ENCODE measurements at regions not wholly inside any gene's neighbourhood (a gene's known extent, or its start where the extent isn't known, plus 50 kb on each side); places are given as distances from the start of the nearest gene placed in this dataset.

DNA sequence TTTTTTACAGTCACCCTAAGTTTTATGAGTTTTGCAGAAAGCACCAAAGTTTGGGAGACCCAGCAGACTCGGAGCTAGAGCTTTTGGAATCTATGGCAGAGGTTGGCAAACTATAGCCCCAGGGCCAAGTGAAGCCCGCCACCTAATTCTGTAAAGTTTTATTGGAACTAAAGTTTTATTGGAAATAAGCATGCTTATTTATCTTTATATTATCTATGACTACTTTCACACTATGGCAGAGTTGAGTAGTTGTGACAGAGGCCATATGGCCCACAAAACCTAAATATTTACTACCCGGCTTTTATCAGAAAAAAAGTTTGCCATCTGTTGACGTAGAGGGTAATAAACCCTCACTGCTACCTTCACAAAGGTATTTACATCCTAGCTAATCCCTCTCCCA lies 267.6 kb downstream of the GPAM start:
- no peak for DNase-seq (ENCODE audit: insufficient read length, low spot score)
- FAIRE-seq = no peak
- no peak for TF ChIP-seq POLR2A (IDR thresholded peaks at IDR 0.05; ENCODE audit: low read depth, low read length)

DNA sequence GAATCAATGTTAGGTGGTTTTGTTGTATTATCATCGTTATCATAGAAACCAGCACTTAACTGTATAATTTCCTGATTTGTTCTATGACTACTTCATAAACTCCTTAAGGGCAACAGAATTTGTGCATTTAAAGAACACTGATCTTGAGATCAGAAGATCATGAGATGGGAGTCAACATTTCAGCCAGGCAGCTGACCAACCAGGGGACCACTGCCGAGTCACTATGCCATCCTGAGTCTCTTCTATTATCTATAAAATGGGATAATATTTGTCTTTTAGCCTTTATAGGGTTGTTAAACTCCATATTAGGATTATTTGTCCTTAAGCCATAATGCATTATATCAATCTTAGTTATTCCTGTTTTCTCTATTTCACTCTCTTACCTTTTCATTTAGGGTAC lies 261.7 kb downstream of the GPAM start:
- no peak for TF ChIP-seq POLR2A (IDR thresholded peaks at IDR 0.05; ENCODE audit: low read depth, low read length)
- DNase-seq (ENCODE audit: insufficient read length, low spot score) (no peak), FAIRE-seq (no peak)

DNA sequence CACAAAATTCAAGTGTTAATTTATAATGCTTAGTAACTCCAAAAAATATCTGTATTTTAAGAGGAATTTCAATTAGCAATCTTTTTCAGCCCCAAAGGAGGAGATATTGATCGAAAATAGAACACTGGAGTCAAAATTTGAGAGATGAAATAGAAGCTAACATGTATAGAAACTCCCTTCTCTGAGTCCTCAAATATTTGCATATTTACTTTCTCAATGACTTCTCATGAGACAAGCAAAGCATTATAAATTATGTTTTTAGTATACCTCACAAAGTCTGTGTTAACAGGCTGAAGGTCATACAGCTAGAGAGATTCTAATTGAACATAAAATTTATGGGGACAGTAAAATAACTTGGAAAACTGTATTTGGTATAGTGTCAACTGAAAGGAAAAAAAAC lies 260.5 kb downstream of the GPAM start:
- DNase-seq (ENCODE audit: insufficient read length, low spot score) (no peak), FAIRE-seq (no peak)
- TF ChIP-seq POLR2A (IDR thresholded peaks at IDR 0.05; ENCODE audit: low read depth, low read length) = no peak

GRCh38 chr10:111926286-111926685 lies 257.3 kb downstream of the GPAM start:
- TF ChIP-seq POLR2A (IDR thresholded peaks at IDR 0.05; ENCODE audit: low read depth, low read length) = no peak
- FAIRE-seq (no peak), DNase-seq (ENCODE audit: insufficient read length, low spot score) (no peak)

GRCh38 chr10:111933937-111934336 lies 249.6 kb downstream of the GPAM start:
- FAIRE-seq (no peak), DNase-seq (ENCODE audit: insufficient read length, low spot score) (no peak)
- no peak for TF ChIP-seq POLR2A (IDR thresholded peaks at IDR 0.05; ENCODE audit: low read depth, low read length)

DNA sequence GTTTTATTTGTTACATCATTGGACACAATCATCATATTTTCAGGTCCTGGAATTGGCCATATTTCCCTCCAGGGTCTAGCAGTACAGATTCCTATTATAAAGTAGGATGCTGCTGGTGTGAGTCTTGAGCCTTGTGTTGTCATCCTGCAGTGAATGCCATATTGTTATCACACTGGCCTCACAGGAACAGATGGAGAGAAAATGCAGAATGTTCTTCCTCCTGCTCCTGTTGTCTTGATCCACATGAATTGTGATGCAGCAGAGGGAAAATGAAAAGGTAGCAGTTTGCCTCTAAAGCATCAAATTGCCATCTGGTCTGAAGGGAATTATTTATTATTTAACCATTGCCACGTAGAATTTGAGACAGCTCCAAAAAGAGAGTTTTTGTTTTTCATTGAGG lies 248.6 kb downstream of the GPAM start:
- no peak for TF ChIP-seq POLR2A (IDR thresholded peaks at IDR 0.05; ENCODE audit: low read depth, low read length)
- DNase-seq (ENCODE audit: insufficient read length, low spot score) = no peak
- no peak for FAIRE-seq

DNA sequence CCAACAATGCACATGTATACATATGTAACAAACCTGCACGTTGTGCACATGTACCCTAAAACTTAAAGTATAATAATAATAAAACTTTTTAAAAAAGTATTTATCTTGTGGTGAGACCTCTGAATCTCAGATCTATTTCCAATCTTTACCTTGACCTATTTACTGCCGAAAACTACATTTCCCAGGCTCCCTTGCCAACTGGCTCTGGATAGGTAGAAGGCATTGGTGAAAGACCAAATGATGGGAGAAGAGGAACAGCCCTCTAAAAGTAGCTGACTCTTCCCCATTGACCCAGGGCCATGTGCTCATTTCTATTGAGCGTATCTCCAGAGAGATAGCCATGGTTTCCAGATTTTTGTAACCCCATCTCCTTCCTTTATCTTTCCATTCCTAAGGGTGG lies 247.4 kb downstream of the GPAM start:
- FAIRE-seq (no peak), DNase-seq (ENCODE audit: insufficient read length, low spot score) (no peak)
- no peak for TF ChIP-seq POLR2A (IDR thresholded peaks at IDR 0.05; ENCODE audit: low read depth, low read length)

DNA sequence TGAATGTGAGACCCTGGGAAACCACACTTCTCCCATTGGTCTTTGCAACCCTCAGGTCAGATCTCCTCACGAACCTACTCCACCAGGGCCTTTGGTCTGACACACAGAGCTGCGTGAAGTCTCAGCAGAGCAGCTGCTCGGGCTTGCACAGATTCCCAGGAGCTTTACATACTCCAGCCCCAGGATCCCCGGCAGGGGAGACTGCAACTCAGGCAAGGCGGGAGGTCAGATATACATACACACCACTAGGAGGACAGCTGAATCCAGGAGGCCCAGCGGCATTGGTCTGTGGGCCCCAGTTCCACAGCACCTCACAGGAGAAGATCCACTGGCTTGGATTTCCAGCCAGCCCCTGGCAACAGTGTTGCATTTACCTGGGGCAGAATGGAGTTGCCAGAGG lies 239.2 kb downstream of the GPAM start:
- no peak for FAIRE-seq
- no peak for DNase-seq (ENCODE audit: insufficient read length, low spot score)
- no peak for TF ChIP-seq POLR2A (IDR thresholded peaks at IDR 0.05; ENCODE audit: low read depth, low read length)

DNA sequence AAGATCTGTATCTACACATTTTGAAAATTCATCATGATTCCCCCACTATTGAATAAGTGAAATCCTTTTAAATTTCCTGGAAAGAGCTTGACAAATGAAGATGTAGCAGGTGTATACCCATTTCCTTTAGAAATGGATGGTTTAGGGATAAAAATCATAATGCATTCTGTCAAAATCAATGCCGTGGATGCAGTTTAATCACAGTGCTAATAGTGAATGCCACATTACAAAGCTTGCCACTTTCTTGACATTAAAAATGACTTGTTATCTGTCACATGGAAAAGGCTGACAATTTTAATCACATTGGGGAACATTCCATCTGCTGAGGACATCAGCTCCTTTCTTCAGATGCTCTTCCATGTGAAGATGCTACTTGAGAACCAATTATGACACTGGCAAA lies 229.6 kb downstream of the GPAM start:
- no peak for TF ChIP-seq POLR2A (IDR thresholded peaks at IDR 0.05; ENCODE audit: low read depth, low read length)
- FAIRE-seq (no peak), DNase-seq (ENCODE audit: insufficient read length, low spot score) (no peak)

DNA sequence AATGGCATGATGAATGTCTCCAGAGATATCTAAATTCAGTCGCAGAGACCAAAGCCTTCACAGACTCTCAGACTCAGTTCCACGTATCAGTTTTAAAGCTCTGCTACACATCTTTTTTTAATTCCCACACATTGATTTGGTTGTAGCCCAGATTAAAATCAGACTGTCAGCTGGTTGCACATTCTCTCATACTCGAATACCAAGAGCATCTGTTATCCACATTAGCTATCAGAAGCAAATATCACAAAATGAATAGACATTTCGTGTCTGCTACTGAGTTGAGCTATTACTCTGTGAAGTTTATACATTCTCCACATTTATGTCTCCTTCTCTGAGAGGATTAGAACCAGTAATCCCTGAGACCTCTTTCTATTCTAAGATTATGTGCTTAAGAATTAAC lies 229.2 kb downstream of the GPAM start:
- no peak for TF ChIP-seq POLR2A (IDR thresholded peaks at IDR 0.05; ENCODE audit: low read depth, low read length)
- no peak for DNase-seq (ENCODE audit: insufficient read length, low spot score)
- FAIRE-seq = no peak

GRCh38 chr10:111956841-111957240 lies 226.7 kb downstream of the GPAM start:
- no peak for DNase-seq (ENCODE audit: insufficient read length, low spot score)
- no peak for TF ChIP-seq POLR2A (IDR thresholded peaks at IDR 0.05; ENCODE audit: low read depth, low read length)
- no peak for FAIRE-seq

- TF ChIP-seq POLR2A (IDR thresholded peaks at IDR 0.05; ENCODE audit: low read depth, low read length) = no peak
- no peak for DNase-seq (ENCODE audit: insufficient read length, low spot score)
- FAIRE-seq = no peak
These were observed 220.6 kb downstream of the GPAM start for GRCh38 chr10:111962951-111963350.

- no peak for TF ChIP-seq POLR2A (IDR thresholded peaks at IDR 0.05; ENCODE audit: low read depth, low read length)
- no peak for FAIRE-seq
- no peak for DNase-seq (ENCODE audit: insufficient read length, low spot score)
These were observed 216.4 kb downstream of the GPAM start for GRCh38 chr10:111967116-111967515.

DNA sequence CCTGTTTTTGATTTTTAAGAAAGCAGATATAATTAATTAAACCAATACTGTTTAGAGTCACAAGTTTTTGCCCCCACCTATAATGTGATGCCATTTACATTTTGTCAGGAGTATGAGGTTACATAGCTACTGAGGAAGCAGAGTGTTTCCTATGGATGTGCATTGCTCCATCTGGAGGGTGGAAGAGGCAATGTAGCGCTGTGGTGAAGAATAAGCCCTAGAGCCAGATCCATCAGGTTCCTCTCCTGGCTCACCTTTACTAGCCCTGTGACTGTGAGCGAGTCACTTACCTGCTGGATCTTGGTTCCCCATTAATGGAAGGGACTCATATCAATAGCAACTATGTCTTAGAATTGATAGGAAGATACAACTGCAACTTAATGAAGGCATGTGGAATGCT lies 216.0 kb downstream of the GPAM start:
- FAIRE-seq (no peak), DNase-seq (ENCODE audit: insufficient read length, low spot score) (no peak)
- no peak for TF ChIP-seq POLR2A (IDR thresholded peaks at IDR 0.05; ENCODE audit: low read depth, low read length)

DNA sequence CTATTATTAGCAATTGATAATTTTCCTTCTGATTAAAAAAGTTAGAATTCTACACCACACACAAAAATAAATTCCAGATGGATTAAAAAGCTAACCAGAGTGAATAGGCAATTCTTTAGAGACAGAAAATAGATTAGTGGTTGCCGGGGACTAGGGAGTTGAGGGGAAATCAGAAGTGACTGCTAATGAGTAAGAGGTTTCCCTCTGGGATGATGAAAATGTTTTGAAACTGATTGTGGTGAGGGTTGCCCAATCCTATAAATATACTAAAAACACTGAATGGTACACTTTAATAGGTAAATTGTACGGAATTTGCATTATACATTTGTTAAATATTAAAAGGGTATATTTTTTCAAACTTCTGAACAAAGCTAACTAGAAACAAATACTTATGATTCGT lies 214.9 kb downstream of the GPAM start:
- no peak for DNase-seq (ENCODE audit: insufficient read length, low spot score)
- TF ChIP-seq POLR2A (IDR thresholded peaks at IDR 0.05; ENCODE audit: low read depth, low read length) = no peak
- no peak for FAIRE-seq

DNA sequence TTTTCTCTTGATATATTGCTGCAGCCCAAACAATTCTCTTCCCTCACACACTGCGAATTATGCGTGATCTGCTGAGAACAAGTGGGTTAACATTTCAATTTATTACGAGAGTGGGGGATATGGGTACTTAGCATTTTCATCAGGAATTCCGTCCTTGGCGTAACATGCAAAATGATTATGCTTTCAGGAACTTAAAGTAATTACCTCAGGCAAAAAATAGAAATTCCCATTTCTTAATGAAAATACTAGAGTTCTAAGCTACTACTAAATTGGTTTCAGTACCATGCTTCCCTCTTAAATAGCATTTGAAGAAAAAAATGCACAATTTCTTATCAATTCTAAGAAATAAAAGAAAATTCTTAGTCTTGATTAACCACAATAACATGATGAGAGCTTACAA lies 213.5 kb downstream of the GPAM start:
- DNase-seq (ENCODE audit: insufficient read length, low spot score) = no peak
- FAIRE-seq = no peak
- no peak for TF ChIP-seq POLR2A (IDR thresholded peaks at IDR 0.05; ENCODE audit: low read depth, low read length)

Data from H54 (cell line).